ENCODE measurements at regions not wholly inside any gene's neighbourhood (a gene's known extent, or its start where the extent isn't known, plus 50 kb on each side); places are given as distances from the start of the nearest gene placed in this dataset.

DNA sequence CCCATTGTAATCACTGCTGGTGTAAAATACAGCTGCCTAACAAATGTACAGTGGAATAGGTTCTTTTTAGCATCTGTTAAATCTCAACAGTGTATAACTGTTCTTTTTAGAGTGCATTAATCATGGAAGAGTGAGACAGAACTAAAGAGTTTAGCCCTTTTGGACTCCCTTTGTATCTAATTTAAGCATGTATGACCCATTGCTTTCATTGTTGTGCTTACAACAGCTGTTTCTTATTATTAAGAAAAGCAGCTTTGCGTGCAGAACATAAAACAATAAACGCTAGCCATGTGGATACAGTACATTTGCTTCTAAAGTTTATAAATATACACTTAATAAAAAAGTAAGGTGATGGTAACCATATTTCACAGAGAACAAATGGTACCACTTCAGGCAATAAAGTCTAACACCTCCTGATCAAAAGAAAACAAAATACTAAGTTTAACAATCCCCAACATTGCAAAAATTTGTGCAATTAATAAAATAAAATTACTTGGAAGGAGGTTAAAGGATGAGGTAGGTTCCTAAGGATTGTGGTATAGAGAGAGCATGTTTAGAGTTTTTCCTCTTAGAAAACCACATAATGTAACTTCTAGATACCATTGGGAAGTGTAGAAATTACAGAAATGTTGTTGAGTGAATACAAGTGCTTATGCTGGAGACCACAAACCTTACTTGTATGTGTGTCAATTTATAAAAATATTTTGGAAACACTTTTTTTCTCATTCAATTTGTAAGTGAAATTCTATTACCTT, 448.7 kb downstream of the SLC6A15 start:
- no peak for TF ChIP-seq EZH2 (IDR thresholded peaks at IDR 0.05; ENCODE audit: borderline replicate concordance, low read depth, low read length, severe bottlenecking)
- TF ChIP-seq, protein P1, sequence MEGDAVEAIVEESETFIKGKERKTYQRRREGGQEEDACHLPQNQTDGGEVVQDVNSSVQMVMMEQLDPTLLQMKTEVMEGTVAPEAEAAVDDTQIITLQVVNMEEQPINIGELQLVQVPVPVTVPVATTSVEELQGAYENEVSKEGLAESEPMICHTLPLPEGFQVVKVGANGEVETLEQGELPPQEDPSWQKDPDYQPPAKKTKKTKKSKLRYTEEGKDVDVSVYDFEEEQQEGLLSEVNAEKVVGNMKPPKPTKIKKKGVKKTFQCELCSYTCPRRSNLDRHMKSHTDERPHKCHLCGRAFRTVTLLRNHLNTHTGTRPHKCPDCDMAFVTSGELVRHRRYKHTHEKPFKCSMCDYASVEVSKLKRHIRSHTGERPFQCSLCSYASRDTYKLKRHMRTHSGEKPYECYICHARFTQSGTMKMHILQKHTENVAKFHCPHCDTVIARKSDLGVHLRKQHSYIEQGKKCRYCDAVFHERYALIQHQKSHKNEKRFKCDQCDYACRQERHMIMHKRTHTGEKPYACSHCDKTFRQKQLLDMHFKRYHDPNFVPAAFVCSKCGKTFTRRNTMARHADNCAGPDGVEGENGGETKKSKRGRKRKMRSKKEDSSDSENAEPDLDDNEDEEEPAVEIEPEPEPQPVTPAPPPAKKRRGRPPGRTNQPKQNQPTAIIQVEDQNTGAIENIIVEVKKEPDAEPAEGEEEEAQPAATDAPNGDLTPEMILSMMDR (IDR thresholded peaks at IDR 0.05; ENCODE audit: borderline replicate concordance, extremely low read depth, low read length, poor library complexity, severe bottlenecking), result no peak

Data from DND-41 (cell line).